ENCODE measurements at regions not wholly inside any gene's neighbourhood (a gene's known extent, or its start where the extent isn't known, plus 50 kb on each side); places are given as distances from the start of the nearest gene placed in this dataset.

- TF ChIP-seq, protein P1, sequence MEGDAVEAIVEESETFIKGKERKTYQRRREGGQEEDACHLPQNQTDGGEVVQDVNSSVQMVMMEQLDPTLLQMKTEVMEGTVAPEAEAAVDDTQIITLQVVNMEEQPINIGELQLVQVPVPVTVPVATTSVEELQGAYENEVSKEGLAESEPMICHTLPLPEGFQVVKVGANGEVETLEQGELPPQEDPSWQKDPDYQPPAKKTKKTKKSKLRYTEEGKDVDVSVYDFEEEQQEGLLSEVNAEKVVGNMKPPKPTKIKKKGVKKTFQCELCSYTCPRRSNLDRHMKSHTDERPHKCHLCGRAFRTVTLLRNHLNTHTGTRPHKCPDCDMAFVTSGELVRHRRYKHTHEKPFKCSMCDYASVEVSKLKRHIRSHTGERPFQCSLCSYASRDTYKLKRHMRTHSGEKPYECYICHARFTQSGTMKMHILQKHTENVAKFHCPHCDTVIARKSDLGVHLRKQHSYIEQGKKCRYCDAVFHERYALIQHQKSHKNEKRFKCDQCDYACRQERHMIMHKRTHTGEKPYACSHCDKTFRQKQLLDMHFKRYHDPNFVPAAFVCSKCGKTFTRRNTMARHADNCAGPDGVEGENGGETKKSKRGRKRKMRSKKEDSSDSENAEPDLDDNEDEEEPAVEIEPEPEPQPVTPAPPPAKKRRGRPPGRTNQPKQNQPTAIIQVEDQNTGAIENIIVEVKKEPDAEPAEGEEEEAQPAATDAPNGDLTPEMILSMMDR (IDR thresholded peaks at IDR 0.05) = no peak
- no peak for TF ChIP-seq POLR2A (IDR thresholded peaks at IDR 0.05)
These were observed 1610.4 kb upstream of the ZEB2 start for GRCh38 chr2:146130290-146130689.

All from uterus (tissue), 2 donors.